Naive thymus-derived CD4-positive, alpha-beta T cell (primary cell): ENCODE measurements at regions not wholly inside any gene's neighbourhood (a gene's known extent, or its start where the extent isn't known, plus 50 kb on each side); places are given as distances from the start of the nearest gene placed in this dataset.

ENCODE experiments used
- ATAC-seq: fragments of 150-1000 bp; cut with Tn5 transposase; 2 replicates; pipeline ENCODE4 v1.10.0; 2021; ENCODE audit warnings: mild to moderate bottlenecking, moderate library complexity
- CTCF ChIA-PET: fragments of 350-600 bp; sonication (Branson Sonifier 250); formaldehyde crosslinking; loops from one replicate; lab custom pipeline; 2021; ENCODE audit warnings: antibody characterized with exemption; lab: Charles Lee
- POLR2A ChIA-PET: fragments of 350-600 bp; sonication (Branson Sonifier 250); formaldehyde crosslinking; loops from one replicate; lab custom pipeline; 2021; ENCODE audit warnings: antibody characterized with exemption, inconsistent platforms; lab: Charles Lee
- DNase-seq, 9 donors: peaks; one replicate each; pipeline versions ENCODE4 v3.0.0 to v3.0.0-alpha.2; 2020 to 2022; ENCODE audit warnings: mixed read lengths in 1 of 9
- H3K27ac ChIP-seq: one replicate; pipeline ENCODE4 v1.7.0; 2013; ENCODE audit warnings: mild to moderate bottlenecking, low read depth, low read length, moderate library complexity
- H3K27me3 ChIP-seq, 2 donors: one replicate each; pipeline ENCODE4 v1.7.0; 2013; ENCODE audit warnings: low read length in 2 of 2, mild to moderate bottlenecking in 2 of 2, moderate library complexity in 2 of 2; ENCODE audit not compliant: control insufficient read depth in 2 of 2, insufficient read depth in 2 of 2
- H3K36me3 ChIP-seq, 3 experiments: 1 replicate in 2 of 3; 2 replicates in 1 of 3; pipeline ENCODE4 v1.7.0; 2013; ENCODE audit warnings: low read length in 3 of 3, mild to moderate bottlenecking in 3 of 3, moderate library complexity in 1 of 3; ENCODE audit not compliant: insufficient read depth in 3 of 3, control insufficient read depth in 2 of 3
- H3K4me1 ChIP-seq, 2 donors: one replicate each; pipeline ENCODE4 v1.7.0; 2013; ENCODE audit warnings: low read length in 2 of 2, mild to moderate bottlenecking in 2 of 2, moderate library complexity in 1 of 2; ENCODE audit not compliant: control insufficient read depth in 2 of 2, insufficient read depth in 2 of 2
- H3K4me3 ChIP-seq: 2 replicates; pipeline ENCODE4 v1.7.0; 2013; ENCODE audit warnings: mild to moderate bottlenecking, low read length
- H3K9me3 ChIP-seq, 3 experiments: 1 replicate in 2 of 3; 2 replicates in 1 of 3; pipeline ENCODE4 v1.7.0; 2013; ENCODE audit warnings: low read length in 3 of 3; ENCODE audit not compliant: control insufficient read depth in 2 of 3
- H3K27ac Mint-ChIP-seq, 9 donors: one replicate each; pipeline ENCODE4 v1.8.0; 2020 to 2022; ENCODE audit warnings: mixed read lengths in 9 of 9, mild to moderate bottlenecking in 8 of 9, moderate library complexity in 5 of 9, inconsistent platforms in 2 of 9
- H3K27me3 Mint-ChIP-seq, 5 donors: one replicate each; pipeline ENCODE4 v1.8.0; 2021 to 2022; ENCODE audit warnings: mixed read lengths in 5 of 5, mild to moderate bottlenecking in 1 of 5
- H3K36me3 Mint-ChIP-seq, 5 donors: one replicate each; pipeline ENCODE4 v1.8.0; 2020 to 2022; ENCODE audit warnings: mixed read lengths in 5 of 5, mild to moderate bottlenecking in 3 of 5, inconsistent platforms in 1 of 5
- H3K4me1 Mint-ChIP-seq, 7 donors: one replicate each; pipeline ENCODE4 v1.8.0; 2020 to 2022; ENCODE audit warnings: mixed read lengths in 7 of 7, mild to moderate bottlenecking in 3 of 7, inconsistent platforms in 1 of 7
- H3K4me3 Mint-ChIP-seq, 10 donors: one replicate each; pipeline ENCODE4 v1.8.0; 2020 to 2022; ENCODE audit warnings: mild to moderate bottlenecking in 10 of 10, mixed read lengths in 10 of 10, moderate library complexity in 6 of 10, inconsistent platforms in 2 of 10
- H3K9me3 Mint-ChIP-seq, 11 donors: one replicate each; pipeline ENCODE4 v1.8.0; 2020 to 2022; ENCODE audit warnings: mixed read lengths in 11 of 11, mild to moderate bottlenecking in 4 of 11, inconsistent platforms in 1 of 11, moderate library complexity in 1 of 11
- intact Hi-C, 2 donors: fragments of 100-400 bp; cut with micrococcal nuclease; formaldehyde crosslinking; loops; one replicate each; pipeline ENCODE4 v1.15.1; 2023

DNA sequence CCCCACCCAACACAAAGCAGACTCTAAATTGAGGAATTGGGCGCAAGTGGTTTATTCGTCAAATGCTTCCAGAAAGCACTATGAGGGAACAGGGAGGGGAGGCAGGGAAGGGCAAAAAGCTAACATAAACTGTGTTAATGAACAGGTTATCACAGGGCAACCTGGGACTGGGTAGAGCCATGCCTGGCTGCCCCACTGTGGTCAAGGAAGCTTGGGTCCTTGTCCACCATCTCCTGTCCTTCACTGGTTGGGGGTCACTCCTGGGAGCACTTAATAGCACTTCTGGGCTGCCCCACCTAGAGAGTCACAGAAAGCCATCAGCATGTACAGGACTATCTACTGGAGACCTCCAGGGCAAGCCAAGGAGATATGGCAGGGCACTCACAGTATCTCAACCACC, 102.3 kb downstream of the LINC00237 start:
- no peaks in the 10 kb centered on the region for H3K4me1 Mint-ChIP-seq

GRCh38 chr20:21002486-21002885, 103.7 kb downstream of the LINC00237 start:
- H3K9me3 ChIP-seq = no peaks in the 10 kb centered on the region
- no peak overlapping the region for H3K4me3 ChIP-seq
- H3K4me1 ChIP-seq = no peaks in the 10 kb centered on the region
- H3K27me3 ChIP-seq = no peaks in the 10 kb centered on the region
- CTCF ChIA-PET = no interaction called here
- H3K27ac Mint-ChIP-seq = no peak overlapping the region
- no peak overlapping the region for H3K27ac ChIP-seq
- DNase-seq (no peak), ATAC-seq (no peak)
- H3K4me1 Mint-ChIP-seq = no peaks in the 10 kb centered on the region
- H3K36me3 Mint-ChIP-seq = no peaks in the 10 kb centered on the region
- POLR2A ChIA-PET = no interaction called here
- H3K9me3 Mint-ChIP-seq = peaks cover 0 to 2% (median 0%) of the 10 kb centered on the region in 11 donors
- no peaks in the 10 kb centered on the region for H3K36me3 ChIP-seq
- no peak overlapping the region for H3K4me3 Mint-ChIP-seq
- intact Hi-C loops = no loop called here
- H3K27me3 Mint-ChIP-seq = peaks cover 6 to 30% (median 20%) of the 10 kb centered on the region in 5 donors

More for the DNA sequence above, 102.3 kb downstream of the LINC00237 start:
- H3K4me1 ChIP-seq = no peaks in the 10 kb centered on the region
- CTCF ChIA-PET = no interaction called here
- intact Hi-C loops = no loop called here
- Mint-ChIP-seq H3K36me3 (no peaks in the 10 kb centered on the region), H3K4me3 (no peak overlapping the region), H3K27me3 (peaks cover 6 to 28% (median 22%) of the 10 kb centered on the region in 5 donors), H3K9me3 (peaks cover 0 to 2% (median 0%) of the 10 kb centered on the region in 11 donors), H3K27ac (no peak overlapping the region)
- POLR2A ChIA-PET = no interaction called here
- no peak for DNase-seq
- no peaks in the 10 kb centered on the region for H3K27me3 ChIP-seq
- H3K4me3 ChIP-seq = no peak overlapping the region
- no peaks in the 10 kb centered on the region for H3K9me3 ChIP-seq
- H3K36me3 ChIP-seq = no peaks in the 10 kb centered on the region
- H3K27ac ChIP-seq = no peak overlapping the region
- ATAC-seq = no peak

DNA sequence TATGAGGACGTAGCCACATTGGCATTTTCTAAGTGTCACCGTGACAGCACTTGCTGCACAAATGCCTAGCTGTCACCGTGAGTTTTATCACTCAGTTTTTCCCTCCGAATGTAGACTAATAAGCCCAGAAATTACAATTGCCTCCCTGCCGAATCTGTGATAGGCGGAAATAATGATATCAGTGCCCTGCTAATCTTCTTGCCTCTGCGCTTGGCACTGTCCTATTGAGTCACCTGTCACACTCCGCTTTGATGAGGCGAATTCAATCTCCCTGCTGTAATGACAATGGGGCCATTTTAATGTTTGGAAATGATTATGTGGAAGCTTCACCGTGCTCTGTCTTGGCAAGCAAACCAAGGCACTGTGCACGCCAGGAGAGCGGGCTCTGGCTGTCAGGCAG, 112.8 kb downstream of the LINC00237 start:
- Mint-ChIP-seq H3K9me3 (peaks cover 0 to 1% (median 0%) of the 10 kb centered on the region in 11 donors), H3K27me3 (peaks cover 0 to 51% (median 27%) of the 10 kb centered on the region in 5 donors)

GRCh38 chr20:20992686-20993360, 113.3 kb downstream of the LINC00237 start:
- no peaks in the 10 kb centered on the region for H3K4me1 ChIP-seq
- ATAC-seq = no peak
- Mint-ChIP-seq H3K4me3 (no peak overlapping the region), H3K36me3 (no peaks in the 10 kb centered on the region), H3K27ac (no peak overlapping the region), H3K9me3 (peaks cover 0 to 2% (median 0%) of the 10 kb centered on the region in 11 donors), H3K27me3 (peaks cover 0 to 47% (median 27%) of the 10 kb centered on the region in 5 donors), H3K4me1 (peaks cover 0 to 2% (median 0%) of the 10 kb centered on the region in 7 donors)
- CTCF ChIA-PET = no interaction called here
- intact Hi-C loops = no loop called here
- POLR2A ChIA-PET = no interaction called here
- no peaks in the 10 kb centered on the region for H3K36me3 ChIP-seq
- no peak for DNase-seq
- H3K9me3 ChIP-seq = no peaks in the 10 kb centered on the region
- H3K27me3 ChIP-seq = no peaks in the 10 kb centered on the region
- no peak overlapping the region for H3K27ac ChIP-seq
- H3K4me3 ChIP-seq = no peak overlapping the region

More for the DNA sequence above, 112.8 kb downstream of the LINC00237 start:
- no peak overlapping the region for H3K27ac Mint-ChIP-seq
- intact Hi-C loops = no loop called here
- peaks cover 0 to 2% (median 0%) of the 10 kb centered on the region in 7 donors for H3K4me1 Mint-ChIP-seq
- ChIA-PET POLR2A (no interaction called here), CTCF (no interaction called here)
- H3K27me3 ChIP-seq = no peaks in the 10 kb centered on the region
- H3K36me3 Mint-ChIP-seq = no peaks in the 10 kb centered on the region
- H3K4me3 Mint-ChIP-seq = no peak overlapping the region
- no peak overlapping the region for H3K4me3 ChIP-seq
- H3K4me1 ChIP-seq = no peaks in the 10 kb centered on the region
- no peak for ATAC-seq
- H3K27ac ChIP-seq = no peak overlapping the region
- DNase-seq = no peak
- no peaks in the 10 kb centered on the region for H3K9me3 ChIP-seq
- H3K36me3 ChIP-seq = no peaks in the 10 kb centered on the region

DNA sequence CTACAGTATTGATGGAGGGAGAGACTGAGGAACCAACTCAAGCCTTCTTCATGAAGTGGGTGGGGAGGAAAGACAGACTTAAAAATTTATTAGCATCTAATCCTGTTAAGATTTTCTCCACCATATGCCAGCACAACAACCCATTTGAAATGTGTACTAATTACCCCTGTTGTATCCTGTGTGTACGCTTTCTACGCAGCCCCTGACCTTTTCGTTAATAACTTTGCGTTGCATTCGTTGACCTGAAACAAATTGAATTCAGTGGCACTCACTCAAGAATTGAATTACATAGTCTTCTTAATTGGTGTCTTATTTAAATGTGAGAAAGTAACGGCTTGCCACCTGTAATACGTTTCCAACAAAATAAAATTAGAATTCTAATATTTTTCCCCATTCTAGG, 113.9 kb downstream of the LINC00237 start:
- DNase-seq (no peak), ATAC-seq (no peak)
- Histone ChIP-seq H3K9me3 (no peaks in the 10 kb centered on the region), H3K27me3 (no peaks in the 10 kb centered on the region), H3K4me1 (no peaks in the 10 kb centered on the region), H3K27ac (no peak overlapping the region), H3K4me3 (no peak overlapping the region), H3K36me3 (no peaks in the 10 kb centered on the region)
- ChIA-PET CTCF (no interaction called here), POLR2A (no interaction called here)
- Mint-ChIP-seq H3K4me3 (no peak overlapping the region), H3K27me3 (peaks cover 0 to 50% (median 27%) of the 10 kb centered on the region in 5 donors), H3K36me3 (no peaks in the 10 kb centered on the region), H3K9me3 (peaks cover 0 to 2% (median 0%) of the 10 kb centered on the region in 11 donors), H3K27ac (no peak overlapping the region), H3K4me1 (peaks cover 0 to 2% (median 0%) of the 10 kb centered on the region in 7 donors)
- intact Hi-C loops = no loop called here

DNA sequence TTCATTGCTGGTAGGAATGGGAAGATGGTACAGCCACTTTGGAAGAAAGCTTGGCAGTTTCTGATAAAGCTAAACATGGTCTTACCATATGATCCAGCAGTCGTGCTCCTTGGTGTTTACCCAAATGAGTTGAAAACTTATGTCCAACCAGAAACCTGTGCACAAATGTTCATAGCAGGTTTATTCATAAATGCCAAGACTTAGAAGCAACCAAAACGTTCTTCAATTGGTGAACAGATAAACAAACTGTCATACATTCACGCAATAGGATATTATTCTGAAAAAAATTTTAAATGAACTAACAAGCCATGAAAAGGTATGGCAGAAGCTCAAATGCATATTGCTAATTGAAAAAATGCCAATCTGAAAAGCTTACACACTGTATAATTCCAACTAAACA, 117.1 kb downstream of the LINC00237 start:
- H3K27me3 ChIP-seq = no peaks in the 10 kb centered on the region
- Mint-ChIP-seq H3K4me1 (peaks cover 0 to 2% (median 0%) of the 10 kb centered on the region in 7 donors), H3K27ac (no peak overlapping the region), H3K4me3 (no peak overlapping the region), H3K36me3 (no peaks in the 10 kb centered on the region), H3K9me3 (peaks cover 0 to 5% (median 1%) of the 10 kb centered on the region in 11 donors), H3K27me3 (peaks cover 0 to 39% (median 34%) of the 10 kb centered on the region in 5 donors)
- ATAC-seq (no peak), DNase-seq (no peak)
- intact Hi-C loops = no loop called here
- no peak overlapping the region for H3K4me3 ChIP-seq
- H3K27ac ChIP-seq = no peak overlapping the region
- H3K4me1 ChIP-seq = no peaks in the 10 kb centered on the region
- H3K36me3 ChIP-seq = no peaks in the 10 kb centered on the region
- H3K9me3 ChIP-seq = no peaks in the 10 kb centered on the region
- ChIA-PET POLR2A (no interaction called here), CTCF (interaction anchor here (0.6 kb wide), 1 partner anchor 464 kb away, joined by 4 read pairs; no protein-coding TSS in a partner anchor)

- H3K4me1 ChIP-seq = no peaks in the 10 kb centered on the region
- Mint-ChIP-seq H3K4me1 (peaks cover 0 to 2% (median 0%) of the 10 kb centered on the region in 7 donors), H3K27ac (no peak overlapping the region), H3K36me3 (no peaks in the 10 kb centered on the region), H3K4me3 (no peak overlapping the region), H3K9me3 (peaks cover 0 to 23% (median 5%) of the 10 kb centered on the region in 11 donors), H3K27me3 (peaks cover 0 to 49% (median 21%) of the 10 kb centered on the region in 5 donors)
- H3K9me3 ChIP-seq = no peaks in the 10 kb centered on the region
- no peaks in the 10 kb centered on the region for H3K36me3 ChIP-seq
- ATAC-seq (no peak), DNase-seq (no peak)
- CTCF ChIA-PET = no interaction called here
- POLR2A ChIA-PET = no interaction called here
- H3K4me3 ChIP-seq = no peak overlapping the region
- no peak overlapping the region for H3K27ac ChIP-seq
- no peaks in the 10 kb centered on the region for H3K27me3 ChIP-seq
- intact Hi-C loops = no loop called here
These were observed 126.2 kb downstream of the LINC00237 start for GRCh38 chr20:20979934-20980333.
